Spleen (tissue), 7 donors: ENCODE measurements at regions not wholly inside any gene's neighbourhood (a gene's known extent, or its start where the extent isn't known, plus 50 kb on each side); places are given as distances from the start of the nearest gene placed in this dataset.

Experiments
- POLR2A ChIP-seq, 3 donors: fragments of 450-650 bp; IDR thresholded peaks; one replicate each; pipeline ENCODE4 v1.5.1; 2017; ENCODE audit warnings: antibody characterized with exemption in 3 of 3, mild to moderate bottlenecking in 1 of 3
- TF ChIP-seq, protein P1 (sequence below), 11 experiments: fragments of 200-600 bp in 7 of 11; fragments of 450-650 bp in 4 of 11; sonication (generic) in 4 of 11; IDR thresholded peaks in 8 of 11; conservative IDR thresholded peaks in 3 of 11; 1 replicate in 7 of 11; 2 replicates in 4 of 11; pipeline versions ENCODE4 v1.4.0 to v1.8.0; 2016 to 2021; ENCODE audit warnings: antibody characterized with exemption in 11 of 11, inconsistent platforms in 4 of 11, mild to moderate bottlenecking in 1 of 11
- donor health status: DM: no; HTN: no; CAD: no; lungs with moderate emphysema.
- donor health status: DM: no; HTN: no; CAD: no.
- donor health status: DM: no; HTN: no; CAD: no.

DNA sequence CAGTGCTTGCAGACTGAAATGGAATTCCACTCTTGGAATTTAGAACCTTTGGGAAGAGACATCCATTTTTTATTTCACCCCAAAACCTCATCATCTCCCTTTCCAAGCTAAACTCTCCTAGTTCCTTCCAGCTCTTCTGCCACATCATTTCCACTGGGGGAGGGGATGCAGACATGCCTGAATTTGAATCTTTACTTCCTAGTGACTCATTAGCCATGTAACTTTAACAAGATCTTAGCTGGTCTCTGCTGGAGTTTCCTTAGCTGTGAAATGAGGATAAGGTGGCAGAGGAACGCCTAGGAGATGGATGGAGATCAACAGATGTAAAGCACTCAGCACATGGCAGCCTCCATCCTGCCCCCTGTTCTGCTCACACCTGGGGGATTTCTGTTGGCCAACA lies 266.8 kb downstream of the EN1 start:
- TF ChIP-seq, protein P1, sequence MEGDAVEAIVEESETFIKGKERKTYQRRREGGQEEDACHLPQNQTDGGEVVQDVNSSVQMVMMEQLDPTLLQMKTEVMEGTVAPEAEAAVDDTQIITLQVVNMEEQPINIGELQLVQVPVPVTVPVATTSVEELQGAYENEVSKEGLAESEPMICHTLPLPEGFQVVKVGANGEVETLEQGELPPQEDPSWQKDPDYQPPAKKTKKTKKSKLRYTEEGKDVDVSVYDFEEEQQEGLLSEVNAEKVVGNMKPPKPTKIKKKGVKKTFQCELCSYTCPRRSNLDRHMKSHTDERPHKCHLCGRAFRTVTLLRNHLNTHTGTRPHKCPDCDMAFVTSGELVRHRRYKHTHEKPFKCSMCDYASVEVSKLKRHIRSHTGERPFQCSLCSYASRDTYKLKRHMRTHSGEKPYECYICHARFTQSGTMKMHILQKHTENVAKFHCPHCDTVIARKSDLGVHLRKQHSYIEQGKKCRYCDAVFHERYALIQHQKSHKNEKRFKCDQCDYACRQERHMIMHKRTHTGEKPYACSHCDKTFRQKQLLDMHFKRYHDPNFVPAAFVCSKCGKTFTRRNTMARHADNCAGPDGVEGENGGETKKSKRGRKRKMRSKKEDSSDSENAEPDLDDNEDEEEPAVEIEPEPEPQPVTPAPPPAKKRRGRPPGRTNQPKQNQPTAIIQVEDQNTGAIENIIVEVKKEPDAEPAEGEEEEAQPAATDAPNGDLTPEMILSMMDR (IDR thresholded peaks at IDR 0.05 in 8 of 11, conservative IDR thresholded peaks at IDR 0.05 in 3 of 11), result no peak
- no peak for TF ChIP-seq POLR2A (IDR thresholded peaks at IDR 0.05)
